Activated CD4-positive, alpha-beta T cell treated with anti-CD3 and anti-CD28 coated beads, Interleukin-2, amount 10 ng/mL, durations not matched to agents 7 days and 5 days (primary cell): ENCODE measurements at regions not wholly inside any gene's neighbourhood (a gene's known extent, or its start where the extent isn't known, plus 50 kb on each side); places are given as distances from the start of the nearest gene placed in this dataset.
"Not testable (repeated sequence)": the region's sequence is repeated elsewhere in the genome, so short reads cannot be mapped to it uniquely, and the experiment has no call there.

Experiments
- CTCF ChIA-PET: fragments of 350-600 bp; sonication (Branson Sonifier 250); formaldehyde crosslinking; loops from one replicate; lab custom pipeline; 2021; ENCODE audit warnings: antibody characterized with exemption; lab: Charles Lee
- POLR2A ChIA-PET: fragments of 350-600 bp; sonication (Branson Sonifier 250); formaldehyde crosslinking; loops from one replicate; lab custom pipeline; 2021; ENCODE audit warnings: antibody characterized with exemption; lab: Charles Lee
- DNase-seq: peaks from one replicate; pipeline ENCODE4 v3.0.0-alpha.2; 2020
- H3K27ac Mint-ChIP-seq: one replicate; pipeline ENCODE4 v1.8.0; 2021; ENCODE audit warnings: mild to moderate bottlenecking, moderate library complexity, mixed read lengths
- H3K27me3 Mint-ChIP-seq: one replicate; pipeline ENCODE4 v1.8.0; 2021; ENCODE audit warnings: mixed read lengths
- H3K36me3 Mint-ChIP-seq: one replicate; pipeline ENCODE4 v1.8.0; 2021; ENCODE audit warnings: low read depth, mixed read lengths
- H3K4me1 Mint-ChIP-seq: one replicate; pipeline ENCODE4 v1.8.0; 2021; ENCODE audit warnings: mixed read lengths
- H3K4me3 Mint-ChIP-seq: one replicate; pipeline ENCODE4 v1.8.0; 2021; ENCODE audit warnings: mild to moderate bottlenecking, moderate library complexity, mixed read lengths
- H3K9me3 Mint-ChIP-seq: one replicate; pipeline ENCODE4 v1.8.0; 2021; ENCODE audit warnings: mixed read lengths

GRCh38 chr9:78172610-78173009 lies 63.3 kb upstream of the CEP78 start:
- POLR2A ChIA-PET, CTCF ChIA-PET, H3K27ac Mint-ChIP-seq, DNase-seq, H3K9me3 Mint-ChIP-seq, H3K36me3 Mint-ChIP-seq, H3K4me3 Mint-ChIP-seq, H3K4me1 Mint-ChIP-seq: not testable (repeated sequence)
- H3K27me3 Mint-ChIP-seq = peaks cover 13% of the 10 kb centered on the region

- peaks cover 13% of the 10 kb centered on the region for H3K27me3 Mint-ChIP-seq
- DNase-seq = no peak
- no peaks in the 10 kb centered on the region for H3K36me3 Mint-ChIP-seq
- no peaks in the 10 kb centered on the region for H3K9me3 Mint-ChIP-seq
- CTCF ChIA-PET = no interaction called here
- POLR2A ChIA-PET = no interaction called here
- no peak overlapping the region for H3K4me3 Mint-ChIP-seq
- no peak overlapping the region for H3K27ac Mint-ChIP-seq
- no peaks in the 10 kb centered on the region for H3K4me1 Mint-ChIP-seq
Measured at GRCh38 chr9:78171651-78172050, 64.2 kb upstream of the CEP78 start.

- Mint-ChIP-seq H3K4me3 (no peak overlapping the region), H3K36me3 (no peaks in the 10 kb centered on the region), H3K9me3 (peaks cover 5% of the 10 kb centered on the region), H3K4me1 (no peaks in the 10 kb centered on the region), H3K27ac (no peak overlapping the region), H3K27me3 (peaks cover 7% of the 10 kb centered on the region)
- CTCF ChIA-PET = no interaction called here
- DNase-seq = no peak
- POLR2A ChIA-PET = no interaction called here
Measured at GRCh38 chr9:78169125-78169524, 66.8 kb upstream of the CEP78 start.

GRCh38 chr9:78167356-78167755 lies 68.5 kb upstream of the CEP78 start:
- Mint-ChIP-seq H3K4me1 (no peaks in the 10 kb centered on the region), H3K36me3 (peaks cover 3% of the 10 kb centered on the region), H3K9me3 (peaks cover 15% of the 10 kb centered on the region), H3K4me3 (no peak overlapping the region), H3K27ac (no peak overlapping the region), H3K27me3 (peaks cover 10% of the 10 kb centered on the region)
- DNase-seq = no peak
- POLR2A ChIA-PET = no interaction called here
- CTCF ChIA-PET = no interaction called here

- DNase-seq = no peak
- Mint-ChIP-seq H3K27ac (no peak overlapping the region), H3K9me3 (peaks cover 15% of the 10 kb centered on the region), H3K4me1 (no peaks in the 10 kb centered on the region), H3K4me3 (no peak overlapping the region), H3K27me3 (peaks cover 5% of the 10 kb centered on the region), H3K36me3 (peaks cover 3% of the 10 kb centered on the region)
- CTCF ChIA-PET = no interaction called here
- POLR2A ChIA-PET = no interaction called here
Measured at GRCh38 chr9:78163834-78164233, 72.0 kb upstream of the CEP78 start.

- DNase-seq = no peak
- peaks cover 3% of the 10 kb centered on the region for H3K9me3 Mint-ChIP-seq
- H3K4me3 Mint-ChIP-seq = no peak overlapping the region
- H3K36me3 Mint-ChIP-seq = no peaks in the 10 kb centered on the region
- ChIA-PET CTCF (interaction anchor here (1.2 kb wide), 1 partner anchor 28 kb away, joined by 3 read pairs; no protein-coding TSS in a partner anchor), POLR2A (no interaction called here)
- H3K27ac Mint-ChIP-seq = no peak overlapping the region
- H3K27me3 Mint-ChIP-seq = peaks cover 24% of the 10 kb centered on the region
- H3K4me1 Mint-ChIP-seq = peaks cover 3% of the 10 kb centered on the region
Measured at GRCh38 chr9:78158286-78158685, 77.6 kb upstream of the CEP78 start.

GRCh38 chr9:78150983-78151356 lies 84.9 kb upstream of the CEP78 start:
- H3K27ac Mint-ChIP-seq = no peak overlapping the region
- ChIA-PET CTCF (no interaction called here), POLR2A (no interaction called here)
- H3K4me3 Mint-ChIP-seq = no peak overlapping the region
- no peaks in the 10 kb centered on the region for H3K36me3 Mint-ChIP-seq
- peaks cover 13% of the 10 kb centered on the region for H3K27me3 Mint-ChIP-seq
- H3K9me3 Mint-ChIP-seq = peaks cover 5% of the 10 kb centered on the region
- DNase-seq = no peak
- no peaks in the 10 kb centered on the region for H3K4me1 Mint-ChIP-seq

- ChIA-PET CTCF (no interaction called here), POLR2A (no interaction called here)
- H3K27ac Mint-ChIP-seq = no peak overlapping the region
Measured at GRCh38 chr9:78150312-78150982, 85.4 kb upstream of the CEP78 start.

GRCh38 chr9:78149702-78150291 lies 86.1 kb upstream of the CEP78 start:
- DNase-seq = no peak
- ChIA-PET CTCF (interaction anchor here (0.6 kb wide), 1 partner anchor 16 kb away, joined by 3 read pairs; no protein-coding TSS in a partner anchor), POLR2A (no interaction called here)
- no peak overlapping the region for H3K27ac Mint-ChIP-seq
- H3K9me3 Mint-ChIP-seq = peaks cover 5% of the 10 kb centered on the region
- peaks cover 9% of the 10 kb centered on the region for H3K27me3 Mint-ChIP-seq
- H3K4me3 Mint-ChIP-seq = no peak overlapping the region
- H3K4me1 Mint-ChIP-seq = peaks cover 1% of the 10 kb centered on the region
- no peaks in the 10 kb centered on the region for H3K36me3 Mint-ChIP-seq

More at GRCh38 chr9:78150312-78150982, 85.4 kb upstream of the CEP78 start:
- H3K27me3 Mint-ChIP-seq = peaks cover 11% of the 10 kb centered on the region
- H3K4me3 Mint-ChIP-seq = no peak overlapping the region
- H3K36me3 Mint-ChIP-seq = no peaks in the 10 kb centered on the region
- peaks cover 5% of the 10 kb centered on the region for H3K9me3 Mint-ChIP-seq
- H3K4me1 Mint-ChIP-seq = no peaks in the 10 kb centered on the region
- DNase-seq = no peak

- H3K4me1 Mint-ChIP-seq = peaks cover 3% of the 10 kb centered on the region
- peaks cover 18% of the 10 kb centered on the region for H3K9me3 Mint-ChIP-seq
- DNase-seq = no peak
- H3K27me3 Mint-ChIP-seq = no peaks in the 10 kb centered on the region
- POLR2A ChIA-PET = no interaction called here
- H3K36me3 Mint-ChIP-seq = peaks cover 1% of the 10 kb centered on the region
- CTCF ChIA-PET = interaction anchor here (0.6 kb wide), 2 partner anchors 21 to 295 kb away, joined by 3 to 4 read pairs; no protein-coding TSS in a partner anchor
- no peak overlapping the region for H3K4me3 Mint-ChIP-seq
- no peak overlapping the region for H3K27ac Mint-ChIP-seq
Measured at GRCh38 chr9:78146241-78146640, 89.6 kb upstream of the CEP78 start.

GRCh38 chr9:78144663-78145377 lies 91.1 kb upstream of the CEP78 start:
- Mint-ChIP-seq H3K27ac (no peak overlapping the region), H3K4me3 (no peak overlapping the region), H3K9me3 (peaks cover 22% of the 10 kb centered on the region), H3K4me1 (peaks cover 3% of the 10 kb centered on the region), H3K27me3 (no peaks in the 10 kb centered on the region), H3K36me3 (peaks cover 1% of the 10 kb centered on the region)
- DNase-seq = no peak
- POLR2A ChIA-PET = no interaction called here
- CTCF ChIA-PET = interaction anchor here (0.6 kb wide), 1 partner anchor 117 kb away, joined by 3 read pairs; no protein-coding TSS in a partner anchor

GRCh38 chr9:78144008-78144381 lies 91.9 kb upstream of the CEP78 start:
- no peak overlapping the region for H3K27ac Mint-ChIP-seq
- no peak overlapping the region for H3K4me3 Mint-ChIP-seq
- POLR2A ChIA-PET = no interaction called here
- CTCF ChIA-PET = no interaction called here
- DNase-seq = no peak
- peaks cover 25% of the 10 kb centered on the region for H3K9me3 Mint-ChIP-seq
- H3K4me1 Mint-ChIP-seq = peaks cover 3% of the 10 kb centered on the region
- H3K36me3 Mint-ChIP-seq = peaks cover 3% of the 10 kb centered on the region
- no peaks in the 10 kb centered on the region for H3K27me3 Mint-ChIP-seq

GRCh38 chr9:78143281-78144007 lies 92.4 kb upstream of the CEP78 start:
- peaks cover 25% of the 10 kb centered on the region for H3K9me3 Mint-ChIP-seq
- ChIA-PET POLR2A (no interaction called here), CTCF (no interaction called here)
- H3K4me3 Mint-ChIP-seq = no peak overlapping the region
- H3K36me3 Mint-ChIP-seq = peaks cover 3% of the 10 kb centered on the region
- no peak overlapping the region for H3K27ac Mint-ChIP-seq
- no peaks in the 10 kb centered on the region for H3K27me3 Mint-ChIP-seq
- peaks cover 3% of the 10 kb centered on the region for H3K4me1 Mint-ChIP-seq
- DNase-seq = no peak
